H1 (cell line): ENCODE measurements at regions not wholly inside any gene's neighbourhood (a gene's known extent, or its start where the extent isn't known, plus 50 kb on each side); places are given as distances from the start of the nearest gene placed in this dataset.

Experiments
- CTCF ChIA-PET: fragments of 300-600 bp; sonication (Branson Sonifier 250); formaldehyde crosslinking; loops from one replicate; lab custom pipeline; 2021; ENCODE audit not compliant: partially characterized antibody; lab: Charles Lee
- POLR2A ChIA-PET: fragments of 300-600 bp; sonication (Branson Sonifier 250); formaldehyde crosslinking; loops from one replicate; lab custom pipeline; 2021; ENCODE audit warnings: inconsistent platforms; ENCODE audit not compliant: partially characterized antibody; lab: Charles Lee
- DNase-seq, 2 experiments: peaks; one replicate each; pipeline versions ENCODE4 v3.0.0 to v3.0.0-alpha.2; 2010 to 2022; ENCODE audit warnings: low spot score in 2 of 2, low read depth in 1 of 2, mixed read lengths in 1 of 2
- FAIRE-seq: peaks from 2 replicates; lab custom pipeline; 2011; peaks lifted over from hg19 to GRCh38; lab: Jason Lieb, UNC
- H2AFZ ChIP-seq: 2 replicates; pipeline ENCODE4 v1.8.1; 2012; ENCODE audit warnings: low read length, inconsistent platforms
- H2AK5ac ChIP-seq: 2 replicates; pipeline ENCODE4 v1.6.1; 2013; ENCODE audit warnings: low read depth, low read length
- H2BK120ac ChIP-seq: replicated peaks from 2 replicates; pipeline ENCODE3; 2013; ENCODE audit warnings: low read depth, low read length, inconsistent platforms
- H2BK12ac ChIP-seq: 2 replicates; pipeline ENCODE4 v1.6.1; 2013; ENCODE audit warnings: low read depth, low read length
- H2BK15ac ChIP-seq: 2 replicates; pipeline ENCODE4 v1.6.1; 2013; ENCODE audit warnings: low read length
- H2BK20ac ChIP-seq: 2 replicates; pipeline ENCODE4 v1.6.1; 2013; ENCODE audit warnings: low read length
- H2BK5ac ChIP-seq: 2 replicates; pipeline ENCODE4 v1.6.1; 2013; ENCODE audit warnings: low read depth, low read length
- H3K14ac ChIP-seq: 2 replicates; pipeline ENCODE4 v1.6.1; 2013; ENCODE audit warnings: inconsistent platforms; ENCODE audit not compliant: insufficient read length
- H3K18ac ChIP-seq: 2 replicates; pipeline ENCODE4 v1.6.1; 2013; ENCODE audit warnings: low read length; ENCODE audit errors: extremely low read depth
- H3K23ac ChIP-seq: 2 replicates; pipeline ENCODE4 v1.6.1; 2013; ENCODE audit warnings: inconsistent platforms; ENCODE audit not compliant: insufficient read length
- H3K23me2 ChIP-seq: 2 replicates; pipeline ENCODE4 v1.6.1; 2013; ENCODE audit warnings: low read depth, low read length
- H3K27ac ChIP-seq: 2 replicates; pipeline ENCODE4 v1.6.1; 2011; ENCODE audit warnings: low read depth, low read length, inconsistent platforms
- H3K27me3 ChIP-seq, 4 experiments: replicated peaks in 1 of 4; 1 replicate in 1 of 4; 2 replicates in 3 of 4; pipeline versions ENCODE4 v1.6.1 to v1.8.1; 2011 to 2013; ENCODE audit warnings: low read length in 3 of 4, mild to moderate bottlenecking in 3 of 4, inconsistent platforms in 2 of 4, mixed read lengths in 2 of 4, moderate library complexity in 1 of 4; ENCODE audit not compliant: control insufficient read depth in 3 of 4, insufficient read depth in 3 of 4; ENCODE audit errors: extremely low read depth in 1 of 4
- H3K36me3 ChIP-seq, 4 experiments: 2 replicates each; pipeline versions ENCODE4 v1.6.1 to v1.8.1; 2011 to 2013; ENCODE audit warnings: mild to moderate bottlenecking in 4 of 4, low read length in 3 of 4, moderate library complexity in 2 of 4, control low read depth in 1 of 4, inconsistent platforms in 1 of 4; ENCODE audit not compliant: insufficient read depth in 4 of 4, control insufficient read depth in 2 of 4
- H3K4ac ChIP-seq: replicated peaks from 2 replicates; pipeline ENCODE3; 2013; ENCODE audit warnings: low read length, low read depth, mixed read lengths, inconsistent platforms; ENCODE audit not compliant: insufficient read length
- H3K4me1 ChIP-seq, 4 experiments: replicated peaks in 1 of 4; 1 replicate in 1 of 4; 2 replicates in 3 of 4; pipeline versions ENCODE4 v1.6.1 to v1.8.1; 2011 to 2013; ENCODE audit warnings: low read length in 3 of 4, inconsistent platforms in 2 of 4, mixed read lengths in 1 of 4; ENCODE audit not compliant: insufficient read depth in 4 of 4, control insufficient read depth in 3 of 4
- H3K4me2 ChIP-seq, 2 experiments: 2 replicates each; pipeline versions ENCODE4 v1.6.1 to v1.8.1; 2011 to 2013; ENCODE audit warnings: low read depth in 2 of 2, low read length in 2 of 2, control low read depth in 1 of 2, inconsistent platforms in 1 of 2, mild to moderate bottlenecking in 1 of 2; ENCODE audit not compliant: insufficient read depth in 1 of 2
- H3K4me3 ChIP-seq, 4 experiments: fragments of 200-600, 300-600 bp in 1 of 4; sonication (generic), shearing (Covaris generic), sonication (Bioruptor Twin) in 1 of 4; 2 replicates each; pipeline versions ENCODE4 v1.5.1 to v1.8.1; 2011 to 2016; ENCODE audit warnings: low read length in 4 of 4, low read depth in 3 of 4, control low read depth in 2 of 4, inconsistent platforms in 2 of 4, mild to moderate bottlenecking in 2 of 4, mixed read lengths in 1 of 4, moderate library complexity in 1 of 4; ENCODE audit not compliant: insufficient read depth in 2 of 4; ENCODE audit errors: extremely low read depth in 1 of 4
- H3K56ac ChIP-seq: replicated peaks from 2 replicates; pipeline ENCODE3; 2013; ENCODE audit warnings: low read depth, mild to moderate bottlenecking, mixed read lengths, low read length, inconsistent platforms; ENCODE audit not compliant: insufficient read length
- H3K79me1 ChIP-seq: 2 replicates; pipeline ENCODE4 v1.6.1; 2013; ENCODE audit warnings: low read depth, low read length, control low read depth
- H3K79me2 ChIP-seq, 2 experiments: 2 replicates each; pipeline versions ENCODE4 v1.6.1 to v1.8.1; 2012 to 2013; ENCODE audit warnings: low read length in 2 of 2, mild to moderate bottlenecking in 2 of 2, inconsistent platforms in 1 of 2; ENCODE audit not compliant: insufficient read depth in 2 of 2, control insufficient read depth in 1 of 2
- H3K9ac ChIP-seq, 4 experiments: replicated peaks in 1 of 4; 1 replicate in 1 of 4; 2 replicates in 3 of 4; pipeline versions ENCODE4 v1.6.1 to v1.8.1; 2011 to 2013; ENCODE audit warnings: low read depth in 3 of 4, low read length in 3 of 4, control low read depth in 2 of 4, mild to moderate bottlenecking in 2 of 4, moderate library complexity in 2 of 4, inconsistent platforms in 1 of 4; ENCODE audit errors: extremely low read depth in 1 of 4
- H3K9me3 ChIP-seq, 2 experiments: 2 replicates each; pipeline versions ENCODE4 v1.6.1 to v1.8.1; 2012 to 2013; ENCODE audit warnings: mild to moderate bottlenecking in 2 of 2, moderate library complexity in 2 of 2, control low read depth in 1 of 2, inconsistent platforms in 1 of 2, low read depth in 1 of 2, low read length in 1 of 2, mixed read lengths in 1 of 2; ENCODE audit not compliant: insufficient read depth in 2 of 2
- H4K20me1 ChIP-seq, 2 experiments: replicated peaks in 1 of 2; 2 replicates each; pipeline versions ENCODE3 to v1.8.1; 2011 to 2013; ENCODE audit warnings: inconsistent platforms in 2 of 2, low read length in 2 of 2, mild to moderate bottlenecking in 1 of 2; ENCODE audit not compliant: insufficient read depth in 2 of 2, control insufficient read depth in 1 of 2
- H4K5ac ChIP-seq: 2 replicates; pipeline ENCODE4 v1.6.1; 2013; ENCODE audit warnings: low read length, low read depth, mixed read lengths, inconsistent platforms; ENCODE audit not compliant: insufficient read length
- H4K8ac ChIP-seq: 2 replicates; pipeline ENCODE4 v1.8.0; 2013; ENCODE audit warnings: mild to moderate bottlenecking, moderate library complexity, low read length, inconsistent platforms; ENCODE audit not compliant: insufficient read depth; ENCODE audit errors: extremely low read depth
- H4K91ac ChIP-seq: replicated peaks from 2 replicates; pipeline ENCODE3; 2013; ENCODE audit warnings: low read length, mixed read lengths, inconsistent platforms; ENCODE audit not compliant: insufficient read length
- BACH1 ChIP-seq: IDR thresholded peaks from 2 replicates; pipeline ENCODE4 v1.6.1; 2012; ENCODE audit warnings: low read length, improper control_type of control experiment
- EZH2 ChIP-seq: fragments of 200-600 bp; sonication (generic); IDR thresholded peaks from 2 replicates; pipeline ENCODE4 v1.7.1; 2012; ENCODE audit warnings: low read depth, mild to moderate bottlenecking, moderate library complexity, low read length, inconsistent platforms; ENCODE audit not compliant: severe bottlenecking
- FOSL1 ChIP-seq: IDR thresholded peaks from 2 replicates; pipeline ENCODE4 v1.6.1; 2011; ENCODE audit warnings: mild to moderate bottlenecking, low read depth, low read length, moderate library complexity; ENCODE audit not compliant: insufficient read depth
- KDM4A ChIP-seq: IDR thresholded peaks from one replicate; pipeline ENCODE4 v1.7.1; 2012; ENCODE audit warnings: low read depth, mild to moderate bottlenecking, moderate library complexity, low read length, inconsistent platforms; ENCODE audit not compliant: severe bottlenecking
- NRF1 ChIP-seq: IDR thresholded peaks from 2 replicates; pipeline ENCODE4 v1.6.1; 2011; ENCODE audit warnings: mild to moderate bottlenecking, low read depth, low read length, improper control_type of control experiment
- TAF7 ChIP-seq: optimal IDR thresholded peaks from 2 replicates; pipeline ENCODE3; 2011; ENCODE audit warnings: low read depth, mild to moderate bottlenecking, inconsistent platforms, low read length, moderate library complexity, borderline replicate concordance
- TF ChIP-seq, protein P1 (sequence below): IDR thresholded peaks from 2 replicates; pipeline ENCODE4 v1.6.1; 2011; ENCODE audit warnings: low read length, improper control_type of control experiment
- TF ChIP-seq, protein P2 (sequence below): IDR thresholded peaks from 2 replicates; pipeline ENCODE4 v1.6.1; 2012; ENCODE audit warnings: inconsistent platforms

DNA sequence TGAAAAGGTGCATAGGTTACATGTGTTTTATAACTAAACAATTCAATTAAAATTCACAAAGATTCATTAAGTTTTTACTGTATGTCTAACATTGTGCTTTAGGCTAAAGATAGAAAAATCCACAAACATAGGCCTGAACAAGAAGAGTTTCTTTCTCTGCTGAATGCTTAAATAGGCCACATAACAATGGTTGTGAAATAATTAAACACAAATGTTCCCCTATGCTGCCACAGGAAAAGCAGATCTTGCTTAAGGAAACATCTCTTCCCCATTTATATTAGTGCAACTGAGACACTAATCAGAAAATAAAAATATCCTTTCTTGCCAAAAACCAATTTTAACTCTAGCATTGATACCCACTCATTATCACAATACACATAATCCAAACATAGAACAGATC, 725.4 kb upstream of the DPPA4 start:
- Histone ChIP-seq H2BK12ac (no peak overlapping the region), H2BK5ac (no peak overlapping the region), H3K9me3 (no peaks in the 10 kb centered on the region), H4K8ac (no peak overlapping the region), H4K5ac (no peak overlapping the region), H2AK5ac (no peak overlapping the region), H3K4me3 (no peak overlapping the region), H3K9ac (no peak overlapping the region), H3K27me3 (no peaks in the 10 kb centered on the region), H3K23me2 (no peaks in the 10 kb centered on the region), H2BK20ac (no peak overlapping the region), H3K4me1 (no peaks in the 10 kb centered on the region), H3K36me3 (no peaks in the 10 kb centered on the region), H4K20me1 (no peaks in the 10 kb centered on the region), H3K23ac (no peak overlapping the region), H3K18ac (no peak overlapping the region), H2BK15ac (no peak overlapping the region), H2AFZ (no peak overlapping the region), H3K79me1 (no peaks in the 10 kb centered on the region), H3K27ac (no peak overlapping the region), H4K91ac (no peak overlapping the region), H3K56ac (no peak overlapping the region), H2BK120ac (no peak overlapping the region), H3K79me2 (no peaks in the 10 kb centered on the region), H3K14ac (no peak overlapping the region), H3K4ac (no peak overlapping the region), H3K4me2 (no peak overlapping the region)
- DNase-seq (no peak), FAIRE-seq (no peak)
- TF ChIP-seq NRF1 (no peak), FOSL1 (no peak), EZH2 (no peak), KDM4A (no peak), BACH1 (no peak), TAF7 (no peak)
- TF ChIP-seq, protein P1, sequence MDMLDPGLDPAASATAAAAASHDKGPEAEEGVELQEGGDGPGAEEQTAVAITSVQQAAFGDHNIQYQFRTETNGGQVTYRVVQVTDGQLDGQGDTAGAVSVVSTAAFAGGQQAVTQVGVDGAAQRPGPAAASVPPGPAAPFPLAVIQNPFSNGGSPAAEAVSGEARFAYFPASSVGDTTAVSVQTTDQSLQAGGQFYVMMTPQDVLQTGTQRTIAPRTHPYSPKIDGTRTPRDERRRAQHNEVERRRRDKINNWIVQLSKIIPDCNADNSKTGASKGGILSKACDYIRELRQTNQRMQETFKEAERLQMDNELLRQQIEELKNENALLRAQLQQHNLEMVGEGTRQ = no peak
- TF ChIP-seq, protein P2, sequence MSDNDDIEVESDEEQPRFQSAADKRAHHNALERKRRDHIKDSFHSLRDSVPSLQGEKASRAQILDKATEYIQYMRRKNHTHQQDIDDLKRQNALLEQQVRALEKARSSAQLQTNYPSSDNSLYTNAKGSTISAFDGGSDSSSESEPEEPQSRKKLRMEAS = no peak
- POLR2A ChIA-PET = no interaction called here
- CTCF ChIA-PET = no interaction called here
